ENCODE measurements at regions not wholly inside any gene's neighbourhood (a gene's known extent, or its start where the extent isn't known, plus 50 kb on each side); places are given as distances from the start of the nearest gene placed in this dataset.

- no peak for DNase-seq
- H3K36me3 ChIP-seq: no peaks in the 10 kb centered on the region
- no peaks in the 10 kb centered on the region for H3K9me3 ChIP-seq
- no peak for TF ChIP-seq CTCF (IDR thresholded peaks at IDR 0.05; ENCODE audit: low read depth, low read length)
- H3K27me3 ChIP-seq: no peaks in the 10 kb centered on the region; the same call in 1 of the 2 replicates
- no peaks in the 10 kb centered on the region for H3K4me1 ChIP-seq
- H3K4me3 ChIP-seq (ENCODE audit: low read depth, low read length): no peak overlapping the region
Measured at GRCh38 chr20:11826334-11826733, 91.4 kb upstream of the BTBD3 start.

GRCh38 chr20:11832397-11832796 lies 85.3 kb upstream of the BTBD3 start:
- no peak for TF ChIP-seq CTCF (IDR thresholded peaks at IDR 0.05; ENCODE audit: low read depth, low read length)
- Histone ChIP-seq H3K27me3 (no peaks in the 10 kb centered on the region), H3K4me1 (no peaks in the 10 kb centered on the region), H3K9me3 (no peaks in the 10 kb centered on the region), H3K36me3 (no peaks in the 10 kb centered on the region), H3K4me3 (ENCODE audit: low read depth, low read length) (no peak overlapping the region)
- no peak for DNase-seq

- no peak for TF ChIP-seq CTCF (IDR thresholded peaks at IDR 0.05; ENCODE audit: low read depth, low read length)
- Histone ChIP-seq H3K4me1 (no peaks in the 10 kb centered on the region), H3K36me3 (no peaks in the 10 kb centered on the region), H3K9me3 (no peaks in the 10 kb centered on the region), H3K4me3 (ENCODE audit: low read depth, low read length) (no peak overlapping the region), H3K27me3 (no peaks in the 10 kb centered on the region)
- no peak for DNase-seq
Measured at GRCh38 chr20:11832851-11833250, 84.8 kb upstream of the BTBD3 start.

DNA sequence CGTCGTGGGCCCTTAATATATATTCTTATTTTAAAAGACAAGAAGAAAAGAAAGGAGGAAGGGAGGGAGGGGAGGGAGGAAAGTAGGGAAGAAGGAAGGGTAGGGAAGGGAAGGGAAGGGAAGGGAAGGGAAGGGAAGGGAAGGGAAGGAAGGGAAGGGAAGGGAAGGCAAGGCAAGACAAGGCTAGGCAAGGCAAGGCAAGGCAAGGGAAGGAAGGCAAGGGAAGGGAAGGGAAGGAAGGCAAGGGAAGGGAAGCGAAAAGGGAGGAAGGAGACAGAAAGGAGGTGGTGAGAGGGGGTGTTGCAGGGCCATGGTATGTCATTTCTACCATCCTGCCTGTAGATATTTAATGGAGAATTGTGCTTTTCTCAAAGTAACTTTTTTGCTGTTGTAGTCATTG lies 83.9 kb upstream of the BTBD3 start:
- Histone ChIP-seq H3K36me3 (no peaks in the 10 kb centered on the region), H3K27me3 (no peaks in the 10 kb centered on the region), H3K4me3 (ENCODE audit: low read depth, low read length) (no peak overlapping the region), H3K4me1 (no peaks in the 10 kb centered on the region), H3K9me3 (no peaks in the 10 kb centered on the region)
- no peak for DNase-seq
- TF ChIP-seq CTCF (IDR thresholded peaks at IDR 0.05; ENCODE audit: low read depth, low read length): no peak

GRCh38 chr20:11838076-11838636 lies 79.5 kb upstream of the BTBD3 start:
- no peak for DNase-seq
- Histone ChIP-seq H3K27me3 (no peaks in the 10 kb centered on the region), H3K36me3 (no peaks in the 10 kb centered on the region), H3K4me3 (ENCODE audit: low read depth, low read length) (no peak overlapping the region), H3K4me1 (no peaks in the 10 kb centered on the region), H3K9me3 (peaks cover 3% of the 10 kb centered on the region)
- TF ChIP-seq CTCF (IDR thresholded peaks at IDR 0.05; ENCODE audit: low read depth, low read length): 0 out of 2 replicates have a peak, but pooled peaks have one; percentile 4

- Histone ChIP-seq H3K36me3 (no peaks in the 10 kb centered on the region), H3K27me3 (no peaks in the 10 kb centered on the region), H3K4me1 (no peaks in the 10 kb centered on the region), H3K4me3 (ENCODE audit: low read depth, low read length) (no peak overlapping the region), H3K9me3 (peaks cover 3% of the 10 kb centered on the region)
- no peak for TF ChIP-seq CTCF (IDR thresholded peaks at IDR 0.05; ENCODE audit: low read depth, low read length)
- DNase-seq: no peak
Measured at GRCh38 chr20:11841972-11842461, 75.7 kb upstream of the BTBD3 start.
